GM12875 (cell line): ENCODE measurements at regions not wholly inside any gene's neighbourhood (a gene's known extent, or its start where the extent isn't known, plus 50 kb on each side); places are given as distances from the start of the nearest gene placed in this dataset.
"Not testable (repeated sequence)": the region's sequence is repeated elsewhere in the genome, so short reads cannot be mapped to it uniquely, and the experiment has no call there.

Experiments
- H3K4me3 ChIP-seq: one replicate; pipeline ENCODE4 v1.5.1; 2011; ENCODE audit warnings: low read depth, low read length, control low read depth
- TF ChIP-seq, protein P1 (sequence below): IDR thresholded peaks from 2 replicates; pipeline ENCODE4 v1.5.1; 2011; ENCODE audit warnings: low read depth, mild to moderate bottlenecking, control low read depth, inconsistent platforms, low read length, moderate library complexity, borderline replicate concordance; ENCODE audit not compliant: insufficient read depth

DNA sequence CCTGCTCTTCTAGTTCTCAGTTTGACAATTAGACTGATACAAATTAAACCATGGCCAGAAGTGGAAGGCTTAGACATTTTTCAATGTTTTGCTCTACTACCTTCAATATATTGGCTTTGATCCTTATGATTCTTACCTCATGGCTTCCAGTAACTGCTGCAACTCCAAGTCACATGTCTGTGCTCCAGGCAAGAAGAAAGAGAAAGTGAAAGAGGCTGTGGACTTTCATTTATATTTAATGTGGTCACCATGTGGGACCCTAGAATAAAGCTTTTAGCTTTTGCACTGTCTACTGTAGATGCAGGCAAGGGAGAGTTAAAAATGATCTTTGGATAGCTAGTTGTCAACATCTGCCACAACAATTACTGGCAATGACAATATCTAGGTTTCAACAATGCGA is 214.3 kb upstream of the PDE3A start:
- TF ChIP-seq, protein P1, sequence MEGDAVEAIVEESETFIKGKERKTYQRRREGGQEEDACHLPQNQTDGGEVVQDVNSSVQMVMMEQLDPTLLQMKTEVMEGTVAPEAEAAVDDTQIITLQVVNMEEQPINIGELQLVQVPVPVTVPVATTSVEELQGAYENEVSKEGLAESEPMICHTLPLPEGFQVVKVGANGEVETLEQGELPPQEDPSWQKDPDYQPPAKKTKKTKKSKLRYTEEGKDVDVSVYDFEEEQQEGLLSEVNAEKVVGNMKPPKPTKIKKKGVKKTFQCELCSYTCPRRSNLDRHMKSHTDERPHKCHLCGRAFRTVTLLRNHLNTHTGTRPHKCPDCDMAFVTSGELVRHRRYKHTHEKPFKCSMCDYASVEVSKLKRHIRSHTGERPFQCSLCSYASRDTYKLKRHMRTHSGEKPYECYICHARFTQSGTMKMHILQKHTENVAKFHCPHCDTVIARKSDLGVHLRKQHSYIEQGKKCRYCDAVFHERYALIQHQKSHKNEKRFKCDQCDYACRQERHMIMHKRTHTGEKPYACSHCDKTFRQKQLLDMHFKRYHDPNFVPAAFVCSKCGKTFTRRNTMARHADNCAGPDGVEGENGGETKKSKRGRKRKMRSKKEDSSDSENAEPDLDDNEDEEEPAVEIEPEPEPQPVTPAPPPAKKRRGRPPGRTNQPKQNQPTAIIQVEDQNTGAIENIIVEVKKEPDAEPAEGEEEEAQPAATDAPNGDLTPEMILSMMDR: no peak
- no peak overlapping the region for H3K4me3 ChIP-seq

DNA sequence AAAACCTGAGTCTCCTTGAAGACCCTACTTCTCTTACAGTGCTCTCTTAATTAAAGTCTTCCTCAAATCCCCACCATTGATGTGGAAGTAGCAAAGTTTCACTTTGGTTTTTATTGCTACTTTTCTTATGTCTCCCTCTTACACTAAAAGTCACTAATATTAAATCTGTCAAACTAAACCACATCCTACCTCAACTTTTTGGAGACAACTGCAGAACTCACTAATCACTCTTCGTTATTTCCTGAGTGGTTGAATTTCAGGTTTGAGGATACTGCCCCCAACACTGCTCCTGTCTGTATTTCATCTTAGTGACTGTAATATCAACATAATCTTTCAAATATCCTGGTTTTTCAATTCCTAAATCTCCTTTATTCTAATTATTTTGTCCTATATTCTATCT is 213.0 kb upstream of the PDE3A start:
- H3K4me3 ChIP-seq: no peak overlapping the region
- TF ChIP-seq, protein P1: no peak

DNA sequence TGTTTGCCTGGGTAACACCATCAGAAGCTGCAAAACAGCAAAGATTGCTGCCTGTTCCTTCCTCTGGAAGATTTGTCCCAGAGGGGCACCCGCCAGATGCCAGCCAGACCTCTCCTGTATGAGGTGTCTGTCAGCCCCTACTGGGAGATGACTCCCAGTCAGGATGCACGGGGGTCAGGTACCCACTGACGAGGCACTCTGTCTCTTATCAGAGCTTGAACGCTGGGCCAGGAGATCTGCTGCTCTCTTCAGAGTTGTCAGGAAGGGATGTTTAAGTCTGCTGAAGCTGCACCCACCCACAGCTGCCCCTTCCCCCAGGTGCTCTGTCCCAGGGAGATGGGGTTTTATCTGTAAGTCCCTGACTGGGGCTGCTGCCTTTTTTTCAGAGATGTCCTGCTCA is 207.4 kb upstream of the PDE3A start:
- H3K4me3 ChIP-seq: not testable (repeated sequence)

DNA sequence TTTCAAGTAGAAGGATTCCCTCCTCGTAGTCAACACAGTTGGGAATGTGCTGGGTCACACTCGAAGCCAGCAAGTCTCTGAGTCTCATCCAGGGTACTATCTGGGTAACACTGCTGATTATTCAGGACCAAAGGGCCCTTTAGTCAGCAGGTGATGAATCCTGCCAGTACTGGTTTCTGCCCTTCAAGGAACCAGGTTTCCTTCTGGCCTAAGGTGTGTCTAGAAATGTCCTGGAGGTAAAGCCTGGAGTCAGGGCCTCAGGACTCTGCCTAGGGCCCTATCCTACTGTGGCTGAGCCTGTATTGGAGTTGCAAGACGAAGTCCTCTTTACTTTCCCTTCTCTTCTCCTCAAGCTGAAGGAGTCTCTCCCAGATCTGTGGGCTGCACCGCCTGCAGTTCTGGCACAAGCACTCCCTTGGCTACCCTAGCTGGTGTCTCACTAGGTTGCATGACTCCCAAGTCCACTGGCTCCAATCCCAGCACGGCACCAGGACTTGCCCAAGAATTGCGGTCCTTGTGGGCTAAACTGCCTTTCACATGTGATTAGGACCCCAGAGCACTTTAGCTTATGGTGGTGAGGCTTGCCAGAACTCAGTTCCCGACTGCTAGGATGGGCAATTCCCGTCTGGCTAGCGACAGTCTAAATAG is 193.7 kb upstream of the PDE3A start:
- TF ChIP-seq, protein P1: no peak
- H3K4me3 ChIP-seq: no peak overlapping the region

DNA sequence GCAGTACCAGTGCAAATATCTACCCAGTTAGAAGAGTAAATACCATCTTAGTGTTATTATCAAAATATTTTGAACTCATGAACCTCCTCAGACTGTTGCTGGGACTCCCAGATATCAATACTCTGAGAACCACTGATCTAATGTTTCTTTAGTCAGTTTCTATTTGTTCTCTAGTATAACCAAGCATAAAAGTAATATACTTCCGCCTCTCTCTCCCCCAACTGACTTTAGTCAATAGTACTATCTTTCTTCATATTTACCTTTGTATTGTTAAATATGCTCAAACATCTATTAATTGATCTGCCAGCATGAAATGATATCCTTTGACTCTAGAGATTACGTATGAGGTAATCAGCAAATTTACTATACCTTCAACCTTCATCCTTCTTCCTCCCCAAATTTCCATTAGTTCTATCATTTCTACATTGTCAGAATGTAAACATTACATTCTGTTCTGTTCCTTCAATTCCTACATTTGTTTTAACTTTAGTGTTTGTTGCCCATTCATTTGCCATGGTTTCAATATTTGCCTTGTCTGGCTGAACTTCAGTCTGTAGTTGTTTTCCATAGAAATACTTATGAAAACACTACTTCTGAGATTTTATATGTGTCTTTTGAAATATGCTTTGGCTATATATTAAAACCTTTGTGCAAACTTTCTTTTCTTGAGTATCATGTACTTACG is 192.5 kb upstream of the PDE3A start:
- TF ChIP-seq, protein P1: no peak
- no peak overlapping the region for H3K4me3 ChIP-seq

DNA sequence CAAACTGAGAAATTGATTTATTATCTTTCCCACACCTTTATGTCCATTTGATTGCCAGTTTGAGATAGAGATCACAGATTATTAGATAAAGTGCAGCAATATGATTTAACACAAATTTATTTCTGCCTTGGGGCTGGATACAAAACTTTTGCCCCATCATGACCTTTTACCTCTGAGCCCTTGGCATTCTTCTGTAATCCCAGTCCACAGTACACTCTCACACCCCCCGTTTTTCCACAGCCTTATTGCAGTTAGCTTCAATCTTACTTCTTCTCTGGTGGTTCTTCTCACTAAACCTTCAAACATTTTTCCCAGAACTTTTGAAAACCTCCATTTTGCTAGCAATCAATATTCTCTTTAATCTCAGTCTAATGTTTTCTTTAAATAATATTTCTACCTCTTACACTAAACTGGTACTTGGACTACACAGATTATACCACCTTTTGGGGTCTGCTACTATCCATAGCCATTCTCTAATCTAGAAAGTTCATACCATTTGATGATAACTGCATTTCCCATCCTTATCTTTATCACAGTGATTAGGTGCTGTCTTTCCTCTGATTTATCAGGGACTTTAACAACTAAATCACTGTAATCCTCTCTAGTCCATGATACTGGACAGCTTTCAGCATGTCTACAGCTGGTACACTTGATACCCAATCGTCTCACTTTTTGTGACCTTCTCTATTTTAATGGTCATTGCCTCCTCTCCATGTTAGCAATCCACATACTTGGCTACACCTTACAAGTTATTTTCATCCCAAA is 186.7 kb upstream of the PDE3A start:
- TF ChIP-seq, protein P1: no peak

DNA sequence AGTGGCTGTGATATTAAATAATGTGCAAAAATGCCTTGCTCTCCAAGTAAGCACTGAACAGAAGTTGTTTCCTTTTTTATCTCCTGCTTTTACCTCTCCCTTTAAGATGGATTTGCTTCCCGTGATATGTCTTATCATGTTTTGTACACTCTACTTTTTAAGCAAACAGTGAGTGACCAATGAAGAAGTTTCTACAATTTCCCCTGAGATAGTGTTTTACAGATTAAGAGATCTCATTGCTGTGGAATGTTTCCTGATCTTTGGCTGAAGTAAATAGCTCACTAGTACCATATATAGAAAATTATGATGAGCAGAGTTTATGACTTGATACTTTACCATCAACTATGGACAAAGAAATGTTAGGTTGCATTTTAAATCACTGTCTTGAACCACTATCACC is 184.8 kb upstream of the PDE3A start:
- TF ChIP-seq, protein P1: no peak
- H3K4me3 ChIP-seq: no peak overlapping the region

More for the DNA sequence above, 186.7 kb upstream of the PDE3A start:
- no peak overlapping the region for H3K4me3 ChIP-seq
